ENCODE measurements at regions not wholly inside any gene's neighbourhood (a gene's known extent, or its start where the extent isn't known, plus 50 kb on each side); places are given as distances from the start of the nearest gene placed in this dataset.

DNA sequence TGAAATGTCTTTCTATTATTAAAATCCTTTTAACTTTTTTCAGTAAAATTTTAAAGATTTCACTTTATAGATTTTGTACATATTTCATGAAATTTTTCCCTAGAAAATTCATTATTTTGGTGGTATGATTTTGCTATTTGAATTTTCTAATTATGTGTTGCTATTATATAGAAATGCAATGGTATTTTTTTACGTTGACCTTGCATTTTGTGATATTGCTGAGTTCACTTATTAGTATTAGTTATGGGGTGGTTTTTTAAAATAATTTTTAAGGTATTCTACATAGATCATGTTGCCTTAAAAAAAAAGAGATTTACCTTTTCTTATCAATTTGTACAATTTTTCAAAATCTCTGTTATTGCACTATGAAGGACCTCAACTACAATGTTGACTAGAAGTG is 458.3 kb downstream of the TLE1 start:
- H3K4me3 ChIP-seq (ENCODE audit: low read depth, low read length) = no peak overlapping the region
- no peaks in the 10 kb centered on the region for H3K4me1 ChIP-seq (ENCODE audit: control insufficient read depth, insufficient read depth, low read length, unreplicated experiment)
- no peaks in the 10 kb centered on the region for H3K36me3 ChIP-seq (ENCODE audit: insufficient read depth, low read length)
- H3K79me2 ChIP-seq (ENCODE audit: control insufficient read depth, insufficient read depth, low read length, unreplicated experiment) = no peaks in the 10 kb centered on the region
- H3K27me3 ChIP-seq (ENCODE audit: insufficient read depth, low read length) = no peaks in the 10 kb centered on the region
- H2AFZ ChIP-seq (ENCODE audit: low read length, unreplicated experiment) = no peak overlapping the region
- no peak overlapping the region for H3K27ac ChIP-seq (ENCODE audit: low read depth, low read length)

DNA sequence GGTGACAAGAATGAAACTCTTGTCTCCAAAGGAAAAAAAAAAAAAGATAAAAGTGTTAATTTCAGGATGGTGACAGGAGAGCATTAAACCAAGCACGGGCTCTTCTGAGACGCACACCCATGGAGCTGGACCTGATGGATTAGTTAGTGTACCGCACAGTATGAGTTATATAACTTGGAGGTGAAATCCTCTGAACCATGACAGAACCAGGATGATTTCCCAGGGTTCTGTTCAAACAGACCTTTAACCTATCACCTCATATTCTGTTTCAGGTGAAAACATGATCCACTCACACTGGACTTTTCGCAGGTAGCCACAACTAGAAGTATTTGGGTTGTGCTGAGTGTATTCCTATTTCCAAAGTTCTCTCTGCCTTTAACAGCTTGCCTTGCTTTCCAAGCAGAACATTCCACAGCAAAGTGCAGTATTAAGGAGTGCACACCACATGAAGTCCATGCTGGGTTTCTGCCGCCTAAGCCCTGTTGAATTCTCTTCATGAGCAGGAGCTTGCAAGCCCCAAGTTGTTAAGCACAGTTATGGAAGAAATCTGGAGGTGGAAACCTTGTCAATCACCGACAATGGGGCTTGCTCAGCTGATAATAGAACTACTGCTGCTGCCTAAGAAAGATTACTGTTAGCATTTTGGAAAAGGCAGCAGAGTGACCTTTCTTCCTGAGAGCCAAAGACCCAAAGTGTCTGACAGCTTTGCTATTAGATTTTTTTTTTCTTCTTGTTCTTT is 461.7 kb downstream of the TLE1 start:
- Histone ChIP-seq H3K4me3 (ENCODE audit: low read depth, low read length) (no peak overlapping the region), H2AFZ (ENCODE audit: low read length, unreplicated experiment) (no peak overlapping the region), H3K4me1 (ENCODE audit: control insufficient read depth, insufficient read depth, low read length, unreplicated experiment) (no peaks in the 10 kb centered on the region), H3K27me3 (ENCODE audit: insufficient read depth, low read length) (no peaks in the 10 kb centered on the region), H3K27ac (ENCODE audit: low read depth, low read length) (no peak overlapping the region), H3K36me3 (ENCODE audit: insufficient read depth, low read length) (no peaks in the 10 kb centered on the region), H3K79me2 (ENCODE audit: control insufficient read depth, insufficient read depth, low read length, unreplicated experiment) (no peaks in the 10 kb centered on the region)

DNA sequence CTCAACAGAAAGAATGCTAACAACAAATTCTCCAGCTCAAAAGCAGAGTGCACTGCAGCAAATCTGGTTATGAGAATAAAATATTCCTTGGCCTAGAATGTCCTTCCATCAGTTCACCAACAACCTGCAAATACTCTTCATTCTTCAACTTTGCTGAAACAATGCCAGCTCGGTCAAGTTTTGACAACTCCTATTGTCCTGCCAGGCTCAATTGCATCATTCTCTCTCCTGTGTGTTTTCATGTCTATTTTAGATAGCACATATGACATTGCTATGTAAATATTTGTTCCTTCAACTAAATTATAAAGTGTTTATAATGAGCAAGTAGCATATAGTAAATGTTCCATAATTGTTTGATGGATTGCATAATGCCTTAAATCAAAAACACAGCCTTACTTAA is 463.8 kb downstream of the TLE1 start:
- H3K4me1 ChIP-seq (ENCODE audit: control insufficient read depth, insufficient read depth, low read length, unreplicated experiment) = no peaks in the 10 kb centered on the region
- H3K36me3 ChIP-seq (ENCODE audit: insufficient read depth, low read length) = no peaks in the 10 kb centered on the region
- no peaks in the 10 kb centered on the region for H3K27me3 ChIP-seq (ENCODE audit: insufficient read depth, low read length)
- H3K79me2 ChIP-seq (ENCODE audit: control insufficient read depth, insufficient read depth, low read length, unreplicated experiment) = no peaks in the 10 kb centered on the region
- H2AFZ ChIP-seq (ENCODE audit: low read length, unreplicated experiment) = no peak overlapping the region
- H3K27ac ChIP-seq (ENCODE audit: low read depth, low read length) = no peak overlapping the region
- no peak overlapping the region for H3K4me3 ChIP-seq (ENCODE audit: low read depth, low read length)

DNA sequence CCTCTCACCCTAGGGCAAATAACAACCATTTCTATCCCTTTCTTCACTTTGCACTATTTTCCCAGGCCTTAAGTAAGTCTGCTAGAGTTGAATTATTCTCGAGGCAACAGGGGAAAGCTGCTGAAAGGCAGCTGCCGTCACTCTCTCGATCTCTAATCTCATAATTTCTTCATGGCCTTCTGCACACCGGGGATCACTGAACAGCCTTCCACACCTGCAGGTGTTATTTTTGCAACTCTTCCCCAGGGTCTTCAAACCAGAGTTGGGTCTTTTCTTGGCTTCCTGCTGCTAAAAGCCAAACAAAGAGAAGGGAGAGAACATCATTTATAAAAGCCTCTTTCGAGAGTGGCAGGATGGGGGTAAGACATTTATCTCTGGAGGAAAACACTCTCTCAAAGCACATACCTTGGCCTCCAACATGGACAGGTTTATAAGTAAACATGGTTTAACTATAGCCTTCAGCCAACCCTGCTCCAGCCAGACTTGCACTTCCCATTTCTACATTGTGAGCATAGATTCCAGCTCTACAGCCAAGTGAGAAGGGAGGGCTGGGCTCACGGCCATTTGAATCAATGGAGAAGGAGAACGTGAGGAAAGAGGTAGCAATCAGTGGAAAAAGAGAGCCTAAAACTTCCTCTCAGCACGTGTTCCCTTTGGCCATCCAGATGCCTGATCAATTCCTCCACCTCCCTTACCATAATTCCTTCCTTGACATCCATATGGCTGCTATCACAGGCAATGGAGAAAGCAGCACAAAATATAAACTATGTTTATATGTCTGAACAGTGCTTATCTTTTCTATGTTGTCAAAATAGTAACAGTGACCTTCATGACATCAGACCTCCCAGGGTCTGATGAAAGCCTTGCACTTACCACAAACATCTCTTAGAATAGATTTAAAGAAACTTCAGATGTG is 464.9 kb downstream of the TLE1 start:
- no peaks in the 10 kb centered on the region for H3K79me2 ChIP-seq (ENCODE audit: control insufficient read depth, insufficient read depth, low read length, unreplicated experiment)
- H3K27ac ChIP-seq (ENCODE audit: low read depth, low read length) = no peak overlapping the region
- H2AFZ ChIP-seq (ENCODE audit: low read length, unreplicated experiment) = no peak overlapping the region
- no peak overlapping the region for H3K4me3 ChIP-seq (ENCODE audit: low read depth, low read length)
- no peaks in the 10 kb centered on the region for H3K36me3 ChIP-seq (ENCODE audit: insufficient read depth, low read length)
- H3K4me1 ChIP-seq (ENCODE audit: control insufficient read depth, insufficient read depth, low read length, unreplicated experiment) = no peaks in the 10 kb centered on the region
- H3K27me3 ChIP-seq (ENCODE audit: insufficient read depth, low read length) = no peaks in the 10 kb centered on the region

DNA sequence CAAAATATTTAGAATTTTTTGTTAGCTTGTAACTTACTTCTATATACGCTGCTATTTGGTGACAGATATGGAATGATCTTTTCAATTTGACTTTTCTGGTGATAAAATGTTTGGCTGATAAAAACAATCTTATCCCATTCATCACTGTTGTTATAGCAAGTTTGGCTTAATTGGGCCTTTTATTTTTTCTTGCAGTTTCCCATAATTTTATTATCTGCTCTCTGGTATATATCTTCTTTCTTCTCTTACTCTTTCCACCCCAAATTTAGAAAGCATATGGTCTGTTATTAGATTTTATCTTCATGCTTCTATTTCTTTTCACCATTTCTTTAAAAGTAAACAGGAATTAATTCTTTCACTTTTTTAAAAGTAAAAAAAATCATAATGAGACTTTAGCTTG is 474.4 kb downstream of the TLE1 start:
- Histone ChIP-seq H3K4me1 (ENCODE audit: control insufficient read depth, insufficient read depth, low read length, unreplicated experiment) (no peaks in the 10 kb centered on the region), H3K36me3 (ENCODE audit: insufficient read depth, low read length) (no peaks in the 10 kb centered on the region), H3K4me3 (ENCODE audit: low read depth, low read length) (no peak overlapping the region), H2AFZ (ENCODE audit: low read length, unreplicated experiment) (no peak overlapping the region), H3K27ac (ENCODE audit: low read depth, low read length) (no peak overlapping the region), H3K79me2 (ENCODE audit: control insufficient read depth, insufficient read depth, low read length, unreplicated experiment) (no peaks in the 10 kb centered on the region), H3K27me3 (ENCODE audit: insufficient read depth, low read length) (no peaks in the 10 kb centered on the region)

DNA sequence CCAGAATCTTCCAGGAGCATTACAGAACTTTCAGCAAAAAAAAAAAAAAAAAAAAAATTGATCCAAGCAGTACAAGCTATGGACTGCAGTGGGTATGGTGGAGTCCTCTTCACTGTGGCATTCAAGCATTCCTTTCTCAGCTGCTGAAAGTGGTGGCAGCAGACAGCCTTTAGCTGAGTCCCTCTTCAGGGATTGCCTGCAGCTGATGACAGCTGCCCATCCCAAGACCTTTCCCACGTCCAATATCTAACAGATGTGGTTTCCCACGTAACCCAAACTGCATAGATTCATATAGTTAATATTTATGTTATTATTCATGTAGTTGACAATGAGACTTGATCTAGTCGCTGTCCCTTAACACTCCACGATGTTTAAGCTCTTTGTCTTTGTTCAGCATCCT is 475.9 kb downstream of the TLE1 start:
- no peaks in the 10 kb centered on the region for H3K36me3 ChIP-seq (ENCODE audit: insufficient read depth, low read length)

DNA sequence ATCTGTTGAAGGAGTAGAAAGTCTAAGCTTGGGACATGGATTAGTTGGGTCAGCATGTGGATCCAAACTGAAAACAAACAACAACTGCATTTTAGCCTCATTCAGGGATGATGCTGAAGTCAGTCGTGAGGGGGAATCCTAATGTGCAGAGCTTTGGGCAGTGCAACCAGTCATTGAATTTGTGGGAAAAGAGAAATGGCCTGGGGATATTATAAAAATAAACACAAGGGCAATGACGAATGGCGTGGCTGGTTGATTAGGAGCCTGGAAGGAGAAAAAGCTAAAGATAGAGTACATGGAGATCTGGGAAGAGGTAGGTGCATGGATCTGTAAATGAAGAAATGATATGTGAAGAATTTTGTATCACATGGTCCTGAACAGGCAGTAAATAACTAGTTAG is 477.6 kb downstream of the TLE1 start:
- Histone ChIP-seq H3K36me3 (ENCODE audit: insufficient read depth, low read length) (no peaks in the 10 kb centered on the region), H3K4me3 (ENCODE audit: low read depth, low read length) (no peak overlapping the region), H3K79me2 (ENCODE audit: control insufficient read depth, insufficient read depth, low read length, unreplicated experiment) (no peaks in the 10 kb centered on the region), H3K27ac (ENCODE audit: low read depth, low read length) (no peak overlapping the region), H2AFZ (ENCODE audit: low read length, unreplicated experiment) (no peak overlapping the region), H3K4me1 (ENCODE audit: control insufficient read depth, insufficient read depth, low read length, unreplicated experiment) (no peaks in the 10 kb centered on the region), H3K27me3 (ENCODE audit: insufficient read depth, low read length) (no peaks in the 10 kb centered on the region)

More for the DNA sequence above, 475.9 kb downstream of the TLE1 start:
- no peaks in the 10 kb centered on the region for H3K4me1 ChIP-seq (ENCODE audit: control insufficient read depth, insufficient read depth, low read length, unreplicated experiment)
- H2AFZ ChIP-seq (ENCODE audit: low read length, unreplicated experiment) = no peak overlapping the region
- no peaks in the 10 kb centered on the region for H3K27me3 ChIP-seq (ENCODE audit: insufficient read depth, low read length)
- H3K79me2 ChIP-seq (ENCODE audit: control insufficient read depth, insufficient read depth, low read length, unreplicated experiment) = no peaks in the 10 kb centered on the region
- H3K4me3 ChIP-seq (ENCODE audit: low read depth, low read length) = no peak overlapping the region
- H3K27ac ChIP-seq (ENCODE audit: low read depth, low read length) = no peak overlapping the region

DNA sequence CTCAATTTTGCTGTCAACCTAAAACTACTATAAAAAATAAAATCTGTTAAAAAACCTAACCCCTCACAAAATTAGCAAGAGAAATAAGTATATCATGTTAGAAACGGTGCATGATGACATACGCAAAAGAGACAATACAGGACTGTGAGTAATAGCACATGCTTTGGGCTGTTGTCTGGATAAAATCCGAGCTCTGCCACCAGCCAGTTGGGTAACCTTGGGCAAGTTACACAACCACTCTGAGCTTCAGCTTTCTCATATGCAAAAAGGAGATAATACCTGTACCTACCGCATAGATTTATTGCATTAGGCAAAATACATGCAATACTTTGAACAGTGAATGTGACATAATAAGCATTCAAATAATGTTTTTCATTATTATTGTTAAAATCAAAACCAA is 481.7 kb downstream of the TLE1 start:
- no peak overlapping the region for H2AFZ ChIP-seq (ENCODE audit: low read length, unreplicated experiment)
- H3K79me2 ChIP-seq (ENCODE audit: control insufficient read depth, insufficient read depth, low read length, unreplicated experiment) = no peaks in the 10 kb centered on the region
- H3K27me3 ChIP-seq (ENCODE audit: insufficient read depth, low read length) = 0 out of 2 replicates have a peak, but pooled peaks cover 3% of the 10 kb centered on the region
- no peak overlapping the region for H3K27ac ChIP-seq (ENCODE audit: low read depth, low read length)
- no peak overlapping the region for H3K4me3 ChIP-seq (ENCODE audit: low read depth, low read length)
- no peaks in the 10 kb centered on the region for H3K36me3 ChIP-seq (ENCODE audit: insufficient read depth, low read length)
- no peaks in the 10 kb centered on the region for H3K4me1 ChIP-seq (ENCODE audit: control insufficient read depth, insufficient read depth, low read length, unreplicated experiment)

DNA sequence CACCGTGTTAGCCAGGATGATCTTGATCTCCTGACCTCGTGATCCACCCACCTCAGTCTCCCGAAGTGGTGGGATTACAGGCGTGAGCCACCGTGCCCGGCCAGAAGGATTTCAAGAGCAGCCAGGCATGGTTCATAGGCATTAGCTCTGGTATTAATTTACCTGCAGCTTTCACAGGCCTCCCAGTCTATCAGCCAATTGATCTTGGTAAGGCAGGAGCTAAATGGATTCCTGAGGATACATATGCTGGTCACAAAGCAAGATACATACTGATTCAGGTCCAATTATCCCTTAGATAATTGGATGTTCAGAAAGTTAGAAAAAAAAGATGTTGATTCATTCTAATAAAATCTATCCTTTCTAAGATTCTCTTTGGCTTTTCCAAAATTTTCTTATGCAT is 487.1 kb downstream of the TLE1 start:
- no peaks in the 10 kb centered on the region for H3K79me2 ChIP-seq (ENCODE audit: control insufficient read depth, insufficient read depth, low read length, unreplicated experiment)
- no peak overlapping the region for H3K27ac ChIP-seq (ENCODE audit: low read depth, low read length)
- no peak overlapping the region for H2AFZ ChIP-seq (ENCODE audit: low read length, unreplicated experiment)
- H3K4me3 ChIP-seq (ENCODE audit: low read depth, low read length) = no peak overlapping the region
- H3K27me3 ChIP-seq (ENCODE audit: insufficient read depth, low read length) = peaks cover 10% of the 10 kb centered on the region; the same call in 1 of the 2 replicates
- no peaks in the 10 kb centered on the region for H3K36me3 ChIP-seq (ENCODE audit: insufficient read depth, low read length)
- no peaks in the 10 kb centered on the region for H3K4me1 ChIP-seq (ENCODE audit: control insufficient read depth, insufficient read depth, low read length, unreplicated experiment)

DNA sequence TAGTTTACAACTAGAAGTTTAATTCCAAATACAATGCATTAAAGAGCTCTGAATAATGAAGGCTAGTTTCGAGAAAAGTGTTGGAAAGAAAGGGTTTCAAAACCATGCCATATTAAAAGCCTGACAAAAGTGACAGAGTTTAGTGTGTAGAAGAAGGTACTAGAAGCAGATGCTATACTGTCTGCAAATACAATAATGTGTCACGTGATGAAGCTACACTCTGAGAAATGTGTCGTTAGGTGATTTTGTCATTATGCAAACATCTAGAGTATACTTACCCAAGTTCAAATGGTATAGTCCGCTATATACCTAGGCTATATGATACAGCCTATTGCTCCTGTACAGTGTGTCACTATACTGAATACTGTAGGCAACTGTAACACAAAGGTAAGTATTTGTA is 494.1 kb downstream of the TLE1 start:
- H3K79me2 ChIP-seq (ENCODE audit: control insufficient read depth, insufficient read depth, low read length, unreplicated experiment) = no peaks in the 10 kb centered on the region
- H3K4me1 ChIP-seq (ENCODE audit: control insufficient read depth, insufficient read depth, low read length, unreplicated experiment) = no peaks in the 10 kb centered on the region
- H3K36me3 ChIP-seq (ENCODE audit: insufficient read depth, low read length) = no peaks in the 10 kb centered on the region
- no peak overlapping the region for H2AFZ ChIP-seq (ENCODE audit: low read length, unreplicated experiment)
- H3K27me3 ChIP-seq (ENCODE audit: insufficient read depth, low read length) = peaks cover 10% of the 10 kb centered on the region; the same call in 1 of the 2 replicates
- H3K4me3 ChIP-seq (ENCODE audit: low read depth, low read length) = no peak overlapping the region
- no peak overlapping the region for H3K27ac ChIP-seq (ENCODE audit: low read depth, low read length)
